NCI-H2107 treated with DMSO at 0.1 percent for 48 hours (cell line): ENCODE measurements at regions not wholly inside any gene's neighbourhood (a gene's known extent, or its start where the extent isn't known, plus 50 kb on each side); places are given as distances from the start of the nearest gene placed in this dataset.
"Not testable (repeated sequence)": the region's sequence is repeated elsewhere in the genome, so short reads cannot be mapped to it uniquely, and the experiment has no call there.

Experiments
- DNase-seq: peaks from one replicate; lab custom pipeline; 2025; ENCODE audit not compliant: unreplicated experiment; lab: John Stamatoyannopoulos, UW

GRCh38 chr4:79620617-79621016, 212.6 kb upstream of the GK2 start:
- no peak for DNase-seq

GRCh38 chr4:79613269-79613935, 205.4 kb upstream of the GK2 start:
- no peak for DNase-seq

- no peak for DNase-seq
Observed at GRCh38 chr4:79611026-79611425, 203.0 kb upstream of the GK2 start.

GRCh38 chr4:79609817-79610216, 201.8 kb upstream of the GK2 start:
- DNase-seq: no peak

- no peak for DNase-seq
Observed at GRCh38 chr4:79607979-79608378, 200.0 kb upstream of the GK2 start.

- no peak for DNase-seq
Observed at GRCh38 chr4:79604152-79604551, 196.1 kb upstream of the GK2 start.

- no peak for DNase-seq
Observed at GRCh38 chr4:79603681-79604080, 195.7 kb upstream of the GK2 start.

- no peak for DNase-seq
Observed at GRCh38 chr4:79599691-79600090, 191.7 kb upstream of the GK2 start.

- no peak for DNase-seq
Observed at GRCh38 chr4:79598801-79599200, 190.8 kb upstream of the GK2 start.

- no peak for DNase-seq
Observed at GRCh38 chr4:79598214-79598613, 190.2 kb upstream of the GK2 start.

GRCh38 chr4:79597266-79597665, 189.2 kb upstream of the GK2 start:
- no peak for DNase-seq

GRCh38 chr4:79592218-79592617, 184.2 kb upstream of the GK2 start:
- DNase-seq: not testable (repeated sequence)

- DNase-seq: no peak
Observed at GRCh38 chr4:79588679-79589078, 180.7 kb upstream of the GK2 start.

GRCh38 chr4:79587207-79587606, 179.2 kb upstream of the GK2 start:
- DNase-seq: not testable (repeated sequence)

GRCh38 chr4:79585834-79586233, 177.8 kb upstream of the GK2 start:
- no peak for DNase-seq

GRCh38 chr4:79585330-79585729, 177.3 kb upstream of the GK2 start:
- no peak for DNase-seq

- DNase-seq: no peak
Observed at GRCh38 chr4:79584902-79585301, 176.9 kb upstream of the GK2 start.

GRCh38 chr4:79584352-79584751, 176.3 kb upstream of the GK2 start:
- DNase-seq: no peak

- DNase-seq: no peak
Observed at GRCh38 chr4:79578606-79579005, 170.6 kb upstream of the GK2 start.

GRCh38 chr4:79576429-79576753, 168.4 kb upstream of the GK2 start:
- DNase-seq: peak; percentile 15

GRCh38 chr4:79575709-79576428, 167.8 kb upstream of the GK2 start:
- no peak for DNase-seq

- no peak for DNase-seq
Observed at GRCh38 chr4:79574741-79575451, 166.9 kb upstream of the GK2 start.
